WTC11 (cell line): ENCODE measurements at regions not wholly inside any gene's neighbourhood (a gene's known extent, or its start where the extent isn't known, plus 50 kb on each side); places are given as distances from the start of the nearest gene placed in this dataset.

Experiments used
- ATAC-seq: fragments of 200-7000 bp; cut with Tn5 transposase; 2 replicates; pipeline ENCODE4 v1.10.0; 2021; ENCODE audit warnings: mild to moderate bottlenecking, moderate library complexity
- CTCF ChIA-PET: fragments of 300-600 bp; sonication (Branson Sonifier 250); formaldehyde crosslinking; loops from one replicate; lab custom pipeline; 2021; ENCODE audit warnings: antibody characterized with exemption; lab: Charles Lee
- POLR2A ChIA-PET: fragments of 350-600 bp; sonication (Branson Sonifier 250); formaldehyde crosslinking; loops from one replicate; lab custom pipeline; 2021; ENCODE audit warnings: antibody characterized with exemption; lab: Charles Lee
- DNase-seq: peaks from one replicate; pipeline ENCODE4 v3.0.0; 2021; ENCODE audit warnings: low spot score
- H3K27ac Mint-ChIP-seq: 2 replicates; pipeline ENCODE4 v1.8.0; 2021; ENCODE audit warnings: mixed read lengths
- H3K27me3 Mint-ChIP-seq: 2 replicates; pipeline ENCODE4 v1.8.0; 2021; ENCODE audit warnings: low read depth, mild to moderate bottlenecking, moderate library complexity, mixed read lengths
- H3K36me3 Mint-ChIP-seq: 2 replicates; pipeline ENCODE4 v1.8.0; 2021; ENCODE audit warnings: mixed read lengths
- H3K4me1 Mint-ChIP-seq: 2 replicates; pipeline ENCODE4 v1.8.0; 2022; ENCODE audit warnings: mixed read lengths
- H3K4me3 Mint-ChIP-seq: 2 replicates; pipeline ENCODE4 v1.8.0; 2021; ENCODE audit warnings: mild to moderate bottlenecking, moderate library complexity, mixed read lengths
- H3K9me3 Mint-ChIP-seq: 2 replicates; pipeline ENCODE4 v1.8.0; 2021; ENCODE audit warnings: mixed read lengths
- AFF4 ChIP-seq: sonication (generic); formaldehyde crosslinking; IDR thresholded peaks from 2 replicates; pipeline ENCODE4 v1.8.1; 2023; ENCODE audit warnings: mild to moderate bottlenecking, missing genetic modification reagents, borderline replicate concordance
- ATF2 ChIP-seq: sonication (generic); formaldehyde crosslinking; IDR thresholded peaks from 2 replicates; pipeline ENCODE4 v1.8.1; 2022; ENCODE audit warnings: low read depth, missing genetic modification reagents, borderline replicate concordance
- CBFB ChIP-seq: sonication (generic); formaldehyde crosslinking; IDR thresholded peaks from 2 replicates; pipeline ENCODE4 v1.8.1; 2022; ENCODE audit warnings: mild to moderate bottlenecking, low read depth, missing genetic modification reagents
- E2F1 ChIP-seq: sonication (generic); formaldehyde crosslinking; IDR thresholded peaks from 2 replicates; pipeline ENCODE4 v1.8.0; 2022; ENCODE audit warnings: mild to moderate bottlenecking, missing genetic modification reagents
- FOXJ3 ChIP-seq: sonication (generic); formaldehyde crosslinking; IDR thresholded peaks from 2 replicates; pipeline ENCODE4 v1.9.0; 2021; ENCODE audit warnings: missing genetic modification reagents, mild to moderate bottlenecking, borderline replicate concordance
- FOXK1 ChIP-seq: sonication (generic); formaldehyde crosslinking; IDR thresholded peaks from 2 replicates; pipeline ENCODE4 v1.8.0; 2022; ENCODE audit warnings: mild to moderate bottlenecking, moderate library complexity, missing genetic modification reagents
- HMGA2 ChIP-seq: fragments of 250-450 bp; sonication (Bioruptor Pico); IDR thresholded peaks from 2 replicates; pipeline ENCODE4 v1.4.0; 2021; ENCODE audit warnings: mild to moderate bottlenecking, moderate library complexity
- RORB ChIP-seq: fragments of 250-450 bp; sonication (Bioruptor Pico); IDR thresholded peaks from 2 replicates; pipeline ENCODE4 v1.9.0; 2021; ENCODE audit warnings: mild to moderate bottlenecking
- SMAD3 ChIP-seq: sonication (generic); formaldehyde crosslinking; IDR thresholded peaks from 2 replicates; pipeline ENCODE4 v1.8.0; 2022; ENCODE audit warnings: missing genetic modification reagents, mild to moderate bottlenecking, borderline replicate concordance
- TP53 ChIP-seq: sonication (generic); formaldehyde crosslinking; IDR thresholded peaks from 2 replicates; pipeline ENCODE4 v1.8.1; 2023; ENCODE audit warnings: mild to moderate bottlenecking, missing genetic modification reagents
- USF2 ChIP-seq: sonication (generic); formaldehyde crosslinking; IDR thresholded peaks from 2 replicates; pipeline ENCODE4 v1.8.1; 2023; ENCODE audit warnings: mild to moderate bottlenecking, missing genetic modification reagents, moderate library complexity
- ZNF138 ChIP-seq: sonication (generic); formaldehyde crosslinking; conservative IDR thresholded peaks from 2 replicates; pipeline ENCODE4 v1.8.1; 2022; ENCODE audit warnings: mild to moderate bottlenecking, moderate library complexity, missing genetic modification reagents
- ZNF281 ChIP-seq: sonication (generic); formaldehyde crosslinking; IDR thresholded peaks from 2 replicates; pipeline ENCODE4 v1.8.0; 2023; ENCODE audit warnings: mild to moderate bottlenecking, missing genetic modification reagents
- ZNF512 ChIP-seq: sonication (generic); formaldehyde crosslinking; IDR thresholded peaks from 2 replicates; pipeline ENCODE4 v1.8.1; 2022; ENCODE audit warnings: missing genetic modification reagents, borderline replicate concordance
- ZNF671 ChIP-seq: fragments of 250-450 bp; sonication (Bioruptor Pico); IDR thresholded peaks from 2 replicates; pipeline ENCODE4 v1.8.0; 2021; ENCODE audit warnings: mild to moderate bottlenecking

GRCh38 chr9:87371795-87372355 is 125.8 kb upstream of the DAPK1 start:
- no peaks in the 10 kb centered on the region; the same call in 1 of the 2 replicates for H3K27me3 Mint-ChIP-seq
- H3K4me1 Mint-ChIP-seq: peaks cover 46% of the 10 kb centered on the region
- no peaks in the 10 kb centered on the region; the same call in 1 of the 2 replicates for H3K36me3 Mint-ChIP-seq
- TF ChIP-seq ZNF671 (CRISPR knock-in tag) (no peak), FOXJ3 (no peak), ZNF138 (CRISPR knock-in tag) (no peak), ZNF281 (CRISPR knock-in tag) (no peak), HMGA2 (CRISPR knock-in tag) (no peak), AFF4 (CRISPR knock-in tag) (no peak), RORB (CRISPR knock-in tag) (no peak), FOXK1 (CRISPR knock-in tag) (no peak), SMAD3 (CRISPR knock-in tag) (no peak), CBFB (CRISPR knock-in tag) (no peak), USF2 (no peak), ATF2 (CRISPR knock-in tag) (no peak), ZNF512 (CRISPR knock-in tag) (no peak), E2F1 (no peak), TP53 (CRISPR knock-in tag) (no peak)
- no peak for DNase-seq
- ChIA-PET POLR2A (interaction anchor here (1.0 kb wide), 1 partner anchor 83 kb away, joined by 3 read pairs; no protein-coding TSS in a partner anchor), CTCF (interaction anchor here (1.5 kb wide), 1 partner anchor 36 kb away, joined by 3 read pairs; no protein-coding TSS in a partner anchor)
- ATAC-seq: no peak
- H3K4me3 Mint-ChIP-seq: no peak overlapping the region
- H3K9me3 Mint-ChIP-seq: peaks cover 6% of the 10 kb centered on the region
- H3K27ac Mint-ChIP-seq: no peak overlapping the region
